AG04450 (cell line): ENCODE measurements at regions not wholly inside any gene's neighbourhood (a gene's known extent, or its start where the extent isn't known, plus 50 kb on each side); places are given as distances from the start of the nearest gene placed in this dataset.

Experiments
- CTCF ChIA-PET: fragments of 300-600, 350-600 bp; formaldehyde crosslinking; extraction: SDS; loops from one replicate; lab custom pipeline; 2022; ENCODE audit warnings: antibody characterized with exemption, inconsistent platforms; lab: Charles Lee
- POLR2A ChIA-PET: fragments of 350-600 bp; formaldehyde crosslinking; extraction: SDS; loops from one replicate; lab custom pipeline; 2021; ENCODE audit warnings: antibody characterized with exemption, inconsistent platforms; lab: Yijun Ruan, JAX
- DNase-seq: peaks from one replicate; pipeline ENCODE4 v3.0.0-alpha.2; 2011; ENCODE audit warnings: low read depth, low spot score
- H3K27ac ChIP-seq: one replicate; pipeline ENCODE4 v1.5.1; 2012; ENCODE audit warnings: low read depth, low read length, control low read depth
- H3K27me3 ChIP-seq: one replicate; pipeline ENCODE4 v1.6.0; 2012; ENCODE audit warnings: low read length; ENCODE audit not compliant: control insufficient read depth, insufficient read depth
- H3K4me3 ChIP-seq: 2 replicates; pipeline ENCODE4 v1.5.1; 2011; ENCODE audit warnings: mild to moderate bottlenecking, low read depth, low read length, control low read depth
- H3K9me3 ChIP-seq: 2 replicates; pipeline ENCODE4 v1.5.1; 2012; ENCODE audit warnings: low read length; ENCODE audit not compliant: control insufficient read depth, insufficient read depth
- TF ChIP-seq, protein P1 (sequence below): IDR thresholded peaks from 2 replicates; pipeline ENCODE4 v1.5.1; 2011; ENCODE audit warnings: low read depth, low read length, control low read depth, inconsistent platforms

DNA sequence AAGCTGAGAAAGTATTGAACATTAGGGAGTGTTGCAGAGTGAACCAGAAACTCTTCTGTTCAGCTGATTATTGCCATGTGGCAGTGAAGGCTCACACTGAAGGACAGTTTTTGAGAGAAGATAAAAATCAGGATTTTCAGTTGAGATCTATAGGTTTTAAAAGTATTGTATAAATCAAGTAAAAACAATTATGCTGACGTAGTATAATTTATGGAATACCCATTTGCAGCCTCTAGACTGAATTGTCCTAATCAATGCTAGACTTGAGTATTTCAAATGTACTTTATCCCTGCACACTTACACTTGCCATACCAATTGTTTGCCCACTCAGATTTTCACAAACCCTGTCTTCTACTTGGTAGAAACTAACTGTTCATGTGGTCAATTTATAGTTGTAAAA is 245.8 kb downstream of the FRK start:
- Histone ChIP-seq H3K9me3 (no peaks in the 10 kb centered on the region), H3K4me3 (no peak overlapping the region), H3K27ac (no peak overlapping the region), H3K27me3 (no peaks in the 10 kb centered on the region)
- ChIA-PET POLR2A (no interaction called here), CTCF (no interaction called here)
- no peak for DNase-seq
- TF ChIP-seq, protein P1, sequence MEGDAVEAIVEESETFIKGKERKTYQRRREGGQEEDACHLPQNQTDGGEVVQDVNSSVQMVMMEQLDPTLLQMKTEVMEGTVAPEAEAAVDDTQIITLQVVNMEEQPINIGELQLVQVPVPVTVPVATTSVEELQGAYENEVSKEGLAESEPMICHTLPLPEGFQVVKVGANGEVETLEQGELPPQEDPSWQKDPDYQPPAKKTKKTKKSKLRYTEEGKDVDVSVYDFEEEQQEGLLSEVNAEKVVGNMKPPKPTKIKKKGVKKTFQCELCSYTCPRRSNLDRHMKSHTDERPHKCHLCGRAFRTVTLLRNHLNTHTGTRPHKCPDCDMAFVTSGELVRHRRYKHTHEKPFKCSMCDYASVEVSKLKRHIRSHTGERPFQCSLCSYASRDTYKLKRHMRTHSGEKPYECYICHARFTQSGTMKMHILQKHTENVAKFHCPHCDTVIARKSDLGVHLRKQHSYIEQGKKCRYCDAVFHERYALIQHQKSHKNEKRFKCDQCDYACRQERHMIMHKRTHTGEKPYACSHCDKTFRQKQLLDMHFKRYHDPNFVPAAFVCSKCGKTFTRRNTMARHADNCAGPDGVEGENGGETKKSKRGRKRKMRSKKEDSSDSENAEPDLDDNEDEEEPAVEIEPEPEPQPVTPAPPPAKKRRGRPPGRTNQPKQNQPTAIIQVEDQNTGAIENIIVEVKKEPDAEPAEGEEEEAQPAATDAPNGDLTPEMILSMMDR: no peak

DNA sequence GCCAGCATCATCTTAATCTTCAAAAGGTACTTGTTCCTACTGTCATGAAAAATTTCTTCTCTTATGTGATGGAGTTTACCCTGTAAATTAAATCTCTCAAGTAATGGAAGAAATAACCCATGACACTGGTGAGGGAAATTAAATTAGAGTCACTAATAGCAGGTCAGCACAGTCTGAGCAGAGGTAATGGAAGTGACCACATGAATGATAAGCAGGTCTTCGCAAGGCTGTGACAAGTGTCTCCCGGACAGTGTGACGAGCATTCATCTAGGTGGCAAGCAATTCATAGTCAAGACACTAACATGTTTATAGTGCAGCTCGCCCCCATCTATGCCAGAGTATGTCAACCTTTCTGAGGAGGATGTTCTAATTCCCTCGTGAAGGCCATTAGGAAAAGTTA is 249.2 kb downstream of the FRK start:
- ChIA-PET CTCF (no interaction called here), POLR2A (no interaction called here)
- Histone ChIP-seq H3K27ac (no peak overlapping the region), H3K27me3 (no peaks in the 10 kb centered on the region), H3K4me3 (no peak overlapping the region), H3K9me3 (no peaks in the 10 kb centered on the region)
- DNase-seq: no peak
- TF ChIP-seq, protein P1: no peak

DNA sequence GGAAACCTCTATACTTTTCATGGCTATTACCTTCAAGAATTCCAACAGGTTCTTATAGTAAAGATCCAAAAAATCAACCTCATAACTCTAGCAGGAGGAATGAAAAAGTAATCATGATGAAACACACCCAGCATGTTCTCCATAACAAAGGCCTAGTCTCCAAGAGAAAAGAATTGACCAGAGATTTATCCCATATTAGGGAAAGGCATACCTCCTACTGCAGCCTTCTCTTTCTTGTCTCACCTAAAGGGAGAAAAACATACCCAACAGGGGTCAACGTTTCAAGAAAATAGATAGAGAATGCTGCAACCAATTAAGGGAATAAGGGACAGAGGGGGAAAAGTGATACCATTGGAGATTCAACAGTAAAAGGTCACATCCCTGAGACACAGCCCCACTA is 262.5 kb downstream of the FRK start:
- Histone ChIP-seq H3K9me3 (no peaks in the 10 kb centered on the region), H3K27ac (no peak overlapping the region), H3K27me3 (no peaks in the 10 kb centered on the region), H3K4me3 (no peak overlapping the region)
- ChIA-PET POLR2A (no interaction called here), CTCF (no interaction called here)
- DNase-seq: no peak
- TF ChIP-seq, protein P1: no peak

DNA sequence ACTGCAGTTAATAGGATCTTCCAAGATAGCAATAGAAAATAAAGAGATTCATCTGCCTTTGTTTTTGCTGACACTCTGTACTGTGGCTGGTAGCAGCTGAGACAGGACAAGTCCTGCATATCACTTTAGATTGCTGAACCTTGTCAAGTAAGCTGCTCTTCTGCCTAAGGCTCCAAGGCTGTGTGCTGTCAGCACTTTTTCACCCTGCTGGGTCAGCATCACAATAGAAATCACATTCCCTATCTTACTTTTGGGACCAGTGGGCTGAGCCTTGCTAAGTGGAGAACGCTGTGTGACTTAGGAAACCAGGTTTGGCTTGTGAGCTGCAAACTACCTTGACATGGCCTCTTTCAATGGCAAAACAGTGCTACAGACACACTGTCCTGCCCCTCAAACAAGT is 263.9 kb downstream of the FRK start:
- TF ChIP-seq, protein P1: no peak
- Histone ChIP-seq H3K27me3 (no peaks in the 10 kb centered on the region), H3K9me3 (no peaks in the 10 kb centered on the region), H3K27ac (no peak overlapping the region), H3K4me3 (no peak overlapping the region)
- CTCF ChIA-PET: no interaction called here
- POLR2A ChIA-PET: no interaction called here
- no peak for DNase-seq

DNA sequence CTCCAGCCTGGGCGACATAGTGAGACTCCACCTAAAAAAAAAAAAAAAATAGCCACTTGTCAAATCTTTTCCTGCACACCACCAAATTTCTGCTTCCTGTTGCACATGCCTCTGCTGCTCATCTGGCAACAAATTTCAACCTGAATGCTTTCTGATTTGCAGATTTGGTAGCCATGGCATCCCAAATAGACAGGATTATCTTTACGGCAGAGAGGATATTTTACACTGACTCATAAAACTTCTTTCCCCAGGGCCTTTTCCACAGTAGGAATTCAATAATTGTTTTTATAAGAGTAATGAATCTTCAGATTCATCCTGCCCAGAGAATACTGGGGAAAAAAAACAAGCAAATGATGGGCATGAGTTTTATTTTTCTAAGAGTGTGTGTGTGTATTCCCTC is 264.6 kb downstream of the FRK start:
- Histone ChIP-seq H3K27ac (no peak overlapping the region), H3K4me3 (no peak overlapping the region), H3K9me3 (no peaks in the 10 kb centered on the region), H3K27me3 (no peaks in the 10 kb centered on the region)
- POLR2A ChIA-PET: no interaction called here
- TF ChIP-seq, protein P1: no peak
- CTCF ChIA-PET: no interaction called here
- no peak for DNase-seq
